ENCODE measurements at regions not wholly inside any gene's neighbourhood (a gene's known extent, or its start where the extent isn't known, plus 50 kb on each side); places are given as distances from the start of the nearest gene placed in this dataset.

DNA sequence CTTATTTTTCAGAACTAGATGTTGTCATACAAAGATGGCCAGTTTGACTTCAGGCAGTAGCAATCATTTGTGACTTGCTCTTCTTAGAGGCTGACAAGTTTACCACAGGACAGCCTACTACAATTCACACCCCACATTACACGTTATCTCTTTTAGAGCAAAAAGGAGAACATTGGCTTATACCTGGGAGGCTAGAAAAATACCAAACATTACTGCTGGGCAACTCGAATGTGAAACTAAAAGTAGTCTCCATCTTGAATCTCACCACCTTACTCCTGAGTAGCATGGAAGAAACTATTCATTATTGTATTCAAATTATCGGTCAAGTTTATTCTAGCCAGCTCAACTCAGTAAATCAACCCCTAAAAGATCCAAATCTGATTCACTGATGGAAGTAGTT is 90.7 kb upstream of the TMEM26 start:
- Histone ChIP-seq H3K9me3 (replicated peaks; ENCODE audit: control insufficient read depth, insufficient read depth, low read depth, low read length) (no peaks in the 10 kb centered on the region), H3K36me3 (ENCODE audit: control insufficient read depth, insufficient read depth, low read length) (no peaks in the 10 kb centered on the region), H3K27me3 (ENCODE audit: control insufficient read depth in 2 of 2, insufficient read depth in 2 of 2, low read length in 2 of 2) (0 out of 5 replicates have a peak, but pooled peaks cover 0 to 3% of the 10 kb centered on the region in 2 experiments), H3K79me2 (ENCODE audit: control insufficient read depth, insufficient read depth, low read length) (no peaks in the 10 kb centered on the region), H4K20me1 (replicated peaks; ENCODE audit: control insufficient read depth, insufficient read depth, low read length) (no peaks in the 10 kb centered on the region), H3K4me2 (ENCODE audit: insufficient read depth, low read length) (no peak overlapping the region), H3K4me1 (replicated peaks in 1 of 2; ENCODE audit: control insufficient read depth in 2 of 2, insufficient read depth in 2 of 2, low read length in 2 of 2) (no peaks in the 10 kb centered on the region), H2AFZ (ENCODE audit: low read depth, low read length) (no peak overlapping the region), H3K4me3 (no peak overlapping the region), H3K9ac (ENCODE audit: insufficient read depth in 1 of 2, low read depth in 2 of 2, low read length in 2 of 2) (no peak overlapping the region), H3K27ac (ENCODE audit: extremely low read depth, low read depth, low read length) (no peak overlapping the region), H3K9me1 (ENCODE audit: control insufficient read depth, insufficient read depth, low read length) (no peaks in the 10 kb centered on the region)
- no TSS peak for BruUV-seq (replicated peaks)
- ChIA-PET CTCF (ENCODE audit: low intra/inter-chr PET ratio) (no interaction called here), POLR2A (no interaction called here)
- in situ Hi-C loops (cut with MboI), result no loop called here
- TF ChIP-seq, protein P1, sequence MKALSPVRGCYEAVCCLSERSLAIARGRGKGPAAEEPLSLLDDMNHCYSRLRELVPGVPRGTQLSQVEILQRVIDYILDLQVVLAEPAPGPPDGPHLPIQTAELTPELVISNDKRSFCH (CRISPR knock-in tag; IDR thresholded peaks at IDR 0.05), result no peak
- TF ChIP-seq, protein P1 (tag; IDR thresholded peaks at IDR 0.05), result no peak
- TF ChIP-seq MTA1 (IDR thresholded peaks at IDR 0.05; ENCODE audit: borderline replicate concordance) (no peak), ZNF347 (CRISPR knock-in tag; IDR thresholded peaks at IDR 0.05; ENCODE audit: low read depth) (no peak), NONO (IDR thresholded peaks at IDR 0.05; ENCODE audit: low read depth in 2 of 2, low read length in 1 of 2) (no peak), SRSF1 (IDR thresholded peaks at IDR 0.05; ENCODE audit: low read depth, low read length) (no peak), YBX1 (IDR thresholded peaks at IDR 0.05) (no peak), TCF7 (IDR thresholded peaks at IDR 0.05; ENCODE audit: borderline replicate concordance) (no peak), ETV1 (tag; conservative IDR thresholded peaks at IDR 0.05; ENCODE audit: low read depth) (no peak), FUS (optimal IDR thresholded peaks at IDR 0.05; ENCODE audit: low read depth, low read length) (no peak), RNF2 (IDR thresholded peaks at IDR 0.05) (no peak), MYBL2 (IDR thresholded peaks at IDR 0.05; ENCODE audit: low read depth) (no peak), MYBL2 (CRISPR knock-in tag; IDR thresholded peaks at IDR 0.05; ENCODE audit: borderline replicate concordance) (no peak), HNRNPL (IDR thresholded peaks at IDR 0.05; ENCODE audit: low read depth, low read length) (no peak)
- TF ChIP-seq, protein P2, sequence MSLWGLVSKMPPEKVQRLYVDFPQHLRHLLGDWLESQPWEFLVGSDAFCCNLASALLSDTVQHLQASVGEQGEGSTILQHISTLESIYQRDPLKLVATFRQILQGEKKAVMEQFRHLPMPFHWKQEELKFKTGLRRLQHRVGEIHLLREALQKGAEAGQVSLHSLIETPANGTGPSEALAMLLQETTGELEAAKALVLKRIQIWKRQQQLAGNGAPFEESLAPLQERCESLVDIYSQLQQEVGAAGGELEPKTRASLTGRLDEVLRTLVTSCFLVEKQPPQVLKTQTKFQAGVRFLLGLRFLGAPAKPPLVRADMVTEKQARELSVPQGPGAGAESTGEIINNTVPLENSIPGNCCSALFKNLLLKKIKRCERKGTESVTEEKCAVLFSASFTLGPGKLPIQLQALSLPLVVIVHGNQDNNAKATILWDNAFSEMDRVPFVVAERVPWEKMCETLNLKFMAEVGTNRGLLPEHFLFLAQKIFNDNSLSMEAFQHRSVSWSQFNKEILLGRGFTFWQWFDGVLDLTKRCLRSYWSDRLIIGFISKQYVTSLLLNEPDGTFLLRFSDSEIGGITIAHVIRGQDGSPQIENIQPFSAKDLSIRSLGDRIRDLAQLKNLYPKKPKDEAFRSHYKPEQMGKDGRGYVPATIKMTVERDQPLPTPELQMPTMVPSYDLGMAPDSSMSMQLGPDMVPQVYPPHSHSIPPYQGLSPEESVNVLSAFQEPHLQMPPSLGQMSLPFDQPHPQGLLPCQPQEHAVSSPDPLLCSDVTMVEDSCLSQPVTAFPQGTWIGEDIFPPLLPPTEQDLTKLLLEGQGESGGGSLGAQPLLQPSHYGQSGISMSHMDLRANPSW (CRISPR knock-in tag; IDR thresholded peaks at IDR 0.05), result no peak
- TF ChIP-seq, protein P3, sequence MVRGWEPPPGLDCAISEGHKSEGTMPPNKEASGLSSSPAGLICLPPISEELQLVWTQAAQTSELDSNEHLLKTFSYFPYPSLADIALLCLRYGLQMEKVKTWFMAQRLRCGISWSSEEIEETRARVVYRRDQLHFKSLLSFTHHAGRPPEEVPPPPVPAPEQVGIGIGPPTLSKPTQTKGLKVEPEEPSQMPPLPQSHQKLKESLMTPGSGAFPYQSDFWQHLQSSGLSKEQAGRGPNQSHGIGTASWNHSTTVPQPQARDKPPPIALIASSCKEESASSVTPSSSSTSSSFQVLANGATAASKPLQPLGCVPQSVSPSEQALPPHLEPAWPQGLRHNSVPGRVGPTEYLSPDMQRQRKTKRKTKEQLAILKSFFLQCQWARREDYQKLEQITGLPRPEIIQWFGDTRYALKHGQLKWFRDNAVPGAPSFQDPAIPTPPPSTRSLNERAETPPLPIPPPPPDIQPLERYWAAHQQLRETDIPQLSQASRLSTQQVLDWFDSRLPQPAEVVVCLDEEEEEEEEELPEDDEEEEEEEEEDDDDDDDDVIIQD (CRISPR knock-in tag; IDR thresholded peaks at IDR 0.05), result no peak
- no peak for DNase-seq (ENCODE audit: extremely low read depth in 1 of 4, low spot score in 3 of 4)
- FAIRE-seq, result no peak
- WGBS (ENCODE audit: insufficient coverage, low coverage, missing lambda C conversion rate), result 1% methylated on average over 3 of the region's 3 CpGs
- intact Hi-C loops (cut with micrococcal nuclease), result no loop called here
- ATAC-seq, result no peak

Measured in K562 (cell line).